ENCODE measurements at regions not wholly inside any gene's neighbourhood (a gene's known extent, or its start where the extent isn't known, plus 50 kb on each side); places are given as distances from the start of the nearest gene placed in this dataset.

GRCh38 chr12:58285551-58285950 is 344.2 kb downstream of the ATP23 start:
- ATAC-seq: no peak
- Histone ChIP-seq H3K4me3 (no peak overlapping the region), H3K36me3 (ENCODE audit: low read depth) (no peaks in the 10 kb centered on the region), H3K4me1 (ENCODE audit: low read depth) (no peaks in the 10 kb centered on the region), H3K9me3 (peaks cover 2% of the 10 kb centered on the region)
- intact Hi-C loops (cut with DNase I, micrococcal nuclease): no loop called here
- TF ChIP-seq CTCF (IDR thresholded peaks at IDR 0.05): no peak
- no peak for DNase-seq

- Histone ChIP-seq H3K4me3 (no peak overlapping the region), H3K9me3 (peaks cover 2% of the 10 kb centered on the region), H3K4me1 (ENCODE audit: low read depth) (no peaks in the 10 kb centered on the region), H3K36me3 (ENCODE audit: low read depth) (no peaks in the 10 kb centered on the region)
- no peak for TF ChIP-seq CTCF (IDR thresholded peaks at IDR 0.05)
- ATAC-seq (no peak), DNase-seq (no peak)
- intact Hi-C loops (cut with DNase I, micrococcal nuclease): no loop called here
These were observed 345.0 kb downstream of the ATP23 start for GRCh38 chr12:58286353-58286752.

- DNase-seq (no peak), ATAC-seq (no peak)
- H3K36me3 ChIP-seq (ENCODE audit: low read depth): no peaks in the 10 kb centered on the region
- intact Hi-C loops (cut with DNase I, micrococcal nuclease): no loop called here
- H3K4me3 ChIP-seq: no peak overlapping the region
- TF ChIP-seq CTCF (IDR thresholded peaks at IDR 0.05): no peak
- H3K4me1 ChIP-seq (ENCODE audit: low read depth): no peaks in the 10 kb centered on the region
- H3K9me3 ChIP-seq: no peaks in the 10 kb centered on the region
These were observed 346.8 kb downstream of the ATP23 start for GRCh38 chr12:58288190-58288589.

GRCh38 chr12:58291106-58291505 is 349.7 kb downstream of the ATP23 start:
- TF ChIP-seq CTCF (IDR thresholded peaks at IDR 0.05): no peak
- no peak for DNase-seq
- Histone ChIP-seq H3K9me3 (no peaks in the 10 kb centered on the region), H3K4me1 (ENCODE audit: low read depth) (no peaks in the 10 kb centered on the region), H3K4me3 (no peak overlapping the region), H3K36me3 (ENCODE audit: low read depth) (no peaks in the 10 kb centered on the region)
- no peak for ATAC-seq
- intact Hi-C loops (cut with DNase I, micrococcal nuclease): no loop called here

GRCh38 chr12:58293308-58293982 is 352.1 kb downstream of the ATP23 start:
- no peaks in the 10 kb centered on the region for H3K4me1 ChIP-seq (ENCODE audit: low read depth)
- H3K9me3 ChIP-seq: no peaks in the 10 kb centered on the region
- TF ChIP-seq CTCF (IDR thresholded peaks at IDR 0.05): no peak
- ATAC-seq (no peak), DNase-seq (no peak)
- H3K4me3 ChIP-seq: no peak overlapping the region
- no peaks in the 10 kb centered on the region for H3K36me3 ChIP-seq (ENCODE audit: low read depth)
- intact Hi-C loops (cut with DNase I, micrococcal nuclease): no loop called here

GRCh38 chr12:58295268-58295667 is 353.9 kb downstream of the ATP23 start:
- Histone ChIP-seq H3K4me3 (no peak overlapping the region), H3K9me3 (no peaks in the 10 kb centered on the region), H3K36me3 (ENCODE audit: low read depth) (no peaks in the 10 kb centered on the region), H3K4me1 (ENCODE audit: low read depth) (no peaks in the 10 kb centered on the region)
- DNase-seq: no peak
- intact Hi-C loops (cut with DNase I, micrococcal nuclease): no loop called here
- no peak for ATAC-seq
- TF ChIP-seq CTCF (IDR thresholded peaks at IDR 0.05): no peak
